Large intestine (tissue), 3 donors: ENCODE measurements at regions not wholly inside any gene's neighbourhood (a gene's known extent, or its start where the extent isn't known, plus 50 kb on each side); places are given as distances from the start of the nearest gene placed in this dataset.

Source experiments
- DNase-seq, 2 donors: peaks; one replicate each; pipeline versions ENCODE4 v3.0.0 to v3.0.0-alpha.2; 2013
- H3K27ac ChIP-seq: one replicate; pipeline ENCODE4 v1.5.1; 2013; ENCODE audit warnings: low read length
- H3K27me3 ChIP-seq: 2 replicates; pipeline ENCODE4 v1.6.1; 2013; ENCODE audit warnings: low read length; ENCODE audit not compliant: control insufficient read depth, insufficient read depth
- H3K36me3 ChIP-seq: 2 replicates; pipeline ENCODE4 v1.6.1; 2013; ENCODE audit warnings: low read length; ENCODE audit not compliant: control insufficient read depth, insufficient read depth
- H3K4me1 ChIP-seq: one replicate; pipeline ENCODE4 v1.6.1; 2013; ENCODE audit warnings: low read length; ENCODE audit not compliant: control insufficient read depth, insufficient read depth
- H3K4me3 ChIP-seq: one replicate; pipeline ENCODE4 v1.5.1; 2013; ENCODE audit warnings: low read length
- H3K9me3 ChIP-seq: one replicate; pipeline ENCODE4 v1.6.1; 2013; ENCODE audit warnings: mild to moderate bottlenecking, low read depth, low read length, moderate library complexity; ENCODE audit not compliant: control insufficient read depth
- WGBS: methylation state at CpG from one replicate; pipeline ENCODE4 v1.1.5; 2013; ENCODE audit warnings: low lambda C conversion rate; ENCODE audit not compliant: insufficient coverage; 5-methylcytosine and 5-hydroxymethylcytosine counted together

GRCh38 chr5:88377705-88378656 is 109.3 kb upstream of the TMEM161B start:
- Histone ChIP-seq H3K4me3 (no peak overlapping the region), H3K27me3 (no peaks in the 10 kb centered on the region), H3K27ac (peak overlapping the region; percentile 33), H3K36me3 (no peaks in the 10 kb centered on the region), H3K9me3 (no peaks in the 10 kb centered on the region), H3K4me1 (peaks cover 14% of the 10 kb centered on the region)
- 0% methylated on average over 1 of the region's 4 CpGs for WGBS
- peak; percentile 84 to 89 for DNase-seq

GRCh38 chr5:88377240-88377639 is 108.6 kb upstream of the TMEM161B start:
- WGBS, result no CpG with 5 or more reads among the region's 2 CpGs

GRCh38 chr5:88376728-88377127 is 108.1 kb upstream of the TMEM161B start:
- DNase-seq, result no peak
- no CpG with 5 or more reads among the region's 5 CpGs for WGBS
- Histone ChIP-seq H3K27ac (no peak overlapping the region), H3K4me3 (no peak overlapping the region), H3K4me1 (peaks cover 14% of the 10 kb centered on the region), H3K9me3 (no peaks in the 10 kb centered on the region), H3K36me3 (no peaks in the 10 kb centered on the region), H3K27me3 (no peaks in the 10 kb centered on the region)

More at GRCh38 chr5:88377240-88377639, 108.6 kb upstream of the TMEM161B start:
- Histone ChIP-seq H3K4me1 (peaks cover 14% of the 10 kb centered on the region), H3K4me3 (no peak overlapping the region), H3K36me3 (no peaks in the 10 kb centered on the region), H3K27ac (no peak overlapping the region), H3K9me3 (no peaks in the 10 kb centered on the region), H3K27me3 (no peaks in the 10 kb centered on the region)
- no peak for DNase-seq

- H3K9me3 ChIP-seq, result no peaks in the 10 kb centered on the region
- no peak overlapping the region for H3K27ac ChIP-seq
- no peak for DNase-seq
- no peaks in the 10 kb centered on the region for H3K27me3 ChIP-seq
- H3K4me3 ChIP-seq, result no peak overlapping the region
- H3K4me1 ChIP-seq, result peaks cover 17% of the 10 kb centered on the region
- no peaks in the 10 kb centered on the region for H3K36me3 ChIP-seq
- 100% methylated on average over 1 of the region's 2 CpGs for WGBS
Observed at GRCh38 chr5:88374391-88374790, 105.7 kb upstream of the TMEM161B start.

- no peaks in the 10 kb centered on the region for H3K27me3 ChIP-seq
- DNase-seq, result no peak
- H3K36me3 ChIP-seq, result no peaks in the 10 kb centered on the region
- H3K4me1 ChIP-seq, result peaks cover 2% of the 10 kb centered on the region
- no peak overlapping the region for H3K4me3 ChIP-seq
- no peaks in the 10 kb centered on the region for H3K9me3 ChIP-seq
- no peak overlapping the region for H3K27ac ChIP-seq
Observed at GRCh38 chr5:88370824-88371223, 102.2 kb upstream of the TMEM161B start.

DNA sequence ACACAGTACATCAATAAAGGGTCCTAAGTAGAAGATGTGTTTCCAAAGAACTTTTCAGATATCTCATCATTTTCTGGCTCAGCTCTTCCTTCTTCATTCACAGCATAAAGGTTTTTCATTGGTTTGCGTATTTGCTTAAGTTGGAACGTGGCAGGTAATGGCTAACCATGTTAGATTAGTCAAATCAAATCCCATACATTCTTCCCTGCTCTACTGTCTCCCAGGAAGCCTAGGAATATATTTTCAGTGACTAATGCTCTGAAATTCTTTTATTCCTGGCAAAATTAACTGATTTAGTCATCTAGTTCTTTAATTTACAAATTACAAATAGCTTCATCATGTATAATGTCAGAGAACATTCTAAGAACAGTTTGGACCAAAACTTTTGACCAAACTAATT is 99.6 kb upstream of the TMEM161B start:
- no peaks in the 10 kb centered on the region for H3K36me3 ChIP-seq

GRCh38 chr5:88364991-88365390 is 96.3 kb upstream of the TMEM161B start:
- DNase-seq, result no peak
- H3K27ac ChIP-seq, result no peak overlapping the region
- no peaks in the 10 kb centered on the region for H3K27me3 ChIP-seq
- peaks cover 2% of the 10 kb centered on the region for H3K4me1 ChIP-seq
- no peaks in the 10 kb centered on the region for H3K9me3 ChIP-seq
- H3K36me3 ChIP-seq, result no peaks in the 10 kb centered on the region
- H3K4me3 ChIP-seq, result no peak overlapping the region
- 67% methylated on average over 3 of the region's 4 CpGs for WGBS

More for the DNA sequence above, 99.6 kb upstream of the TMEM161B start:
- 100% methylated on average over 1 of the region's 2 CpGs for WGBS
- Histone ChIP-seq H3K4me3 (no peak overlapping the region), H3K27me3 (no peaks in the 10 kb centered on the region), H3K27ac (no peak overlapping the region), H3K4me1 (peaks cover 2% of the 10 kb centered on the region), H3K9me3 (no peaks in the 10 kb centered on the region)
- no peak for DNase-seq

DNA sequence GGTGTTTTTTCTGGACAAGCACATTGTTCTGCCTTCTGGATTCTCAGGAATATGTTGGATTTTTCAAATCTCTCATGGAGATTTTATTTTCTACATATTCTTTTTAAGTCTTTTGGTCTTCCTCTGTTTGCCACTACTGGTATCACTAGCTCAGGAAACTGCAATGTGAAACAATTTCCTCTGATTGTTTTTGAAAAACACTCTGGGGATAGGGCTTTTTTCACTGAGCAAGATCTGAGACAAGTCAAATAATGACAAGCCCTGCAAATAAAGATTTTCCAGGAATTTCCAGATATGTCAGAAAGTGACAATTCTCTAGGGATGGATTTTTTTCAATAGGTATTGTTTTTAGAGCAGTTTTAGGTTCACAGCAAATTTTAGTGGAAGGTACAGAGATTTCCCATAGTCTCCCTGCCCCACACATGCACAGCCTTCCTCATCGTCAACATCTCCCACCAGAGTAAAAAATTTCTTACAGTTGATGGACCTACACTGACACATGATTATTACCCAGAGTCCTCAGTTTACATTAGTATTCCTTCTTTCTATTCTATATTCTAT is 86.9 kb upstream of the TMEM161B start:
- no peaks in the 10 kb centered on the region for H3K36me3 ChIP-seq
- no peaks in the 10 kb centered on the region for H3K4me1 ChIP-seq
- no peak overlapping the region for H3K27ac ChIP-seq
- WGBS, result no CpG with 5 or more reads among the region's 1 CpG
- H3K9me3 ChIP-seq, result no peaks in the 10 kb centered on the region
- no peak overlapping the region for H3K4me3 ChIP-seq
- no peak for DNase-seq
- H3K27me3 ChIP-seq, result no peaks in the 10 kb centered on the region

GRCh38 chr5:88325868-88326267 is 57.2 kb upstream of the TMEM161B start:
- H3K27me3 ChIP-seq, result no peaks in the 10 kb centered on the region
- H3K9me3 ChIP-seq, result no peaks in the 10 kb centered on the region
- no peak overlapping the region for H3K27ac ChIP-seq
- H3K4me3 ChIP-seq, result no peak overlapping the region
- H3K4me1 ChIP-seq, result no peaks in the 10 kb centered on the region
- 100% methylated on average over 1 of the region's 4 CpGs for WGBS
- no peaks in the 10 kb centered on the region for H3K36me3 ChIP-seq
- DNase-seq, result no peak

- H3K4me3 ChIP-seq, result no peak overlapping the region
- DNase-seq, result no peak
- H3K27me3 ChIP-seq, result no peaks in the 10 kb centered on the region
- H3K4me1 ChIP-seq, result no peaks in the 10 kb centered on the region
- no peak overlapping the region for H3K27ac ChIP-seq
- H3K9me3 ChIP-seq, result no peaks in the 10 kb centered on the region
- no peaks in the 10 kb centered on the region for H3K36me3 ChIP-seq
- 100% methylated on average over 2 of the region's 3 CpGs for WGBS
Observed at GRCh38 chr5:88322785-88323184, 54.1 kb upstream of the TMEM161B start.
